ENCODE measurements at regions not wholly inside any gene's neighbourhood (a gene's known extent, or its start where the extent isn't known, plus 50 kb on each side); places are given as distances from the start of the nearest gene placed in this dataset.
"Not testable (repeated sequence)": the region's sequence is repeated elsewhere in the genome, so short reads cannot be mapped to it uniquely, and the experiment has no call there.

GRCh38 chr18:35836932-35837331, 135.5 kb upstream of the RMP24 start:
- no peaks in the 10 kb centered on the region for H3K4me1 Mint-ChIP-seq
- no peak for DNase-seq
- no peak overlapping the region for H3K4me3 Mint-ChIP-seq
- peaks cover 3% of the 10 kb centered on the region for H3K27me3 Mint-ChIP-seq
- no peak overlapping the region for H3K27ac Mint-ChIP-seq
- H3K36me3 Mint-ChIP-seq (ENCODE audit: low read depth) = no peaks in the 10 kb centered on the region
- POLR2A ChIA-PET = no interaction called here
- CTCF ChIA-PET = no interaction called here
- peaks cover 12% of the 10 kb centered on the region for H3K9me3 Mint-ChIP-seq

GRCh38 chr18:35837922-35838496, 134.5 kb upstream of the RMP24 start:
- H3K27ac Mint-ChIP-seq = no peak overlapping the region
- CTCF ChIA-PET = no interaction called here
- peaks cover 3% of the 10 kb centered on the region for H3K27me3 Mint-ChIP-seq
- H3K4me1 Mint-ChIP-seq = no peaks in the 10 kb centered on the region
- POLR2A ChIA-PET = no interaction called here
- H3K4me3 Mint-ChIP-seq = no peak overlapping the region
- peaks cover 2% of the 10 kb centered on the region for H3K9me3 Mint-ChIP-seq
- DNase-seq = no peak
- no peaks in the 10 kb centered on the region for H3K36me3 Mint-ChIP-seq (ENCODE audit: low read depth)

GRCh38 chr18:35841283-35841682, 131.2 kb upstream of the RMP24 start:
- ChIA-PET POLR2A (no interaction called here), CTCF (no interaction called here)
- Mint-ChIP-seq H3K4me1 (no peaks in the 10 kb centered on the region), H3K27me3 (peaks cover 8% of the 10 kb centered on the region), H3K4me3 (no peak overlapping the region), H3K27ac (no peak overlapping the region), H3K9me3 (no peaks in the 10 kb centered on the region), H3K36me3 (ENCODE audit: low read depth) (no peaks in the 10 kb centered on the region)
- DNase-seq = no peak

- Mint-ChIP-seq H3K4me3 (no peak overlapping the region), H3K9me3 (no peaks in the 10 kb centered on the region), H3K36me3 (ENCODE audit: low read depth) (no peaks in the 10 kb centered on the region), H3K27ac (no peak overlapping the region), H3K4me1 (no peaks in the 10 kb centered on the region), H3K27me3 (peaks cover 8% of the 10 kb centered on the region)
- ChIA-PET POLR2A (no interaction called here), CTCF (no interaction called here)
- no peak for DNase-seq
Measured at GRCh38 chr18:35842536-35842935, 129.9 kb upstream of the RMP24 start.

- H3K4me1 Mint-ChIP-seq; H3K36me3 Mint-ChIP-seq (ENCODE audit: low read depth); H3K27me3 Mint-ChIP-seq; H3K9me3 Mint-ChIP-seq; H3K4me3 Mint-ChIP-seq; DNase-seq; POLR2A ChIA-PET; CTCF ChIA-PET; H3K27ac Mint-ChIP-seq: not testable (repeated sequence)
Measured at GRCh38 chr18:35848321-35848720, 124.2 kb upstream of the RMP24 start.

- H3K27me3 Mint-ChIP-seq; H3K36me3 Mint-ChIP-seq (ENCODE audit: low read depth); CTCF ChIA-PET; H3K4me1 Mint-ChIP-seq; H3K9me3 Mint-ChIP-seq; H3K27ac Mint-ChIP-seq; POLR2A ChIA-PET; H3K4me3 Mint-ChIP-seq; DNase-seq: not testable (repeated sequence)
Measured at GRCh38 chr18:35849241-35849640, 123.2 kb upstream of the RMP24 start.

- H3K27me3 Mint-ChIP-seq = peaks cover 4% of the 10 kb centered on the region
- no peak for DNase-seq
- no peak overlapping the region for H3K27ac Mint-ChIP-seq
- no peaks in the 10 kb centered on the region for H3K36me3 Mint-ChIP-seq (ENCODE audit: low read depth)
- H3K4me3 Mint-ChIP-seq = no peak overlapping the region
- CTCF ChIA-PET = no interaction called here
- POLR2A ChIA-PET = no interaction called here
- no peaks in the 10 kb centered on the region for H3K4me1 Mint-ChIP-seq
- H3K9me3 Mint-ChIP-seq = no peaks in the 10 kb centered on the region
Measured at GRCh38 chr18:35851286-35851970, 121.1 kb upstream of the RMP24 start.

- ChIA-PET POLR2A (no interaction called here), CTCF (no interaction called here)
Measured at GRCh38 chr18:35852786-35853185, 119.7 kb upstream of the RMP24 start.

GRCh38 chr18:35854095-35854494, 118.4 kb upstream of the RMP24 start:
- Mint-ChIP-seq H3K4me3 (no peak overlapping the region), H3K27me3 (peaks cover 4% of the 10 kb centered on the region), H3K36me3 (ENCODE audit: low read depth) (no peaks in the 10 kb centered on the region), H3K27ac (no peak overlapping the region), H3K4me1 (no peaks in the 10 kb centered on the region), H3K9me3 (no peaks in the 10 kb centered on the region)
- DNase-seq = no peak
- ChIA-PET CTCF (no interaction called here), POLR2A (no interaction called here)

More at GRCh38 chr18:35852786-35853185, 119.7 kb upstream of the RMP24 start:
- H3K9me3 Mint-ChIP-seq = no peaks in the 10 kb centered on the region
- no peak for DNase-seq
- no peak overlapping the region for H3K4me3 Mint-ChIP-seq
- H3K27me3 Mint-ChIP-seq = peaks cover 4% of the 10 kb centered on the region
- H3K36me3 Mint-ChIP-seq (ENCODE audit: low read depth) = no peaks in the 10 kb centered on the region
- H3K4me1 Mint-ChIP-seq = no peaks in the 10 kb centered on the region
- H3K27ac Mint-ChIP-seq = no peak overlapping the region

- Mint-ChIP-seq H3K36me3 (ENCODE audit: low read depth) (no peaks in the 10 kb centered on the region), H3K27ac (no peak overlapping the region), H3K4me3 (no peak overlapping the region), H3K4me1 (no peaks in the 10 kb centered on the region), H3K9me3 (no peaks in the 10 kb centered on the region), H3K27me3 (peaks cover 4% of the 10 kb centered on the region)
- POLR2A ChIA-PET = no interaction called here
- CTCF ChIA-PET = no interaction called here
- DNase-seq = no peak
Measured at GRCh38 chr18:35856178-35856577, 116.3 kb upstream of the RMP24 start.

- H3K4me3 Mint-ChIP-seq; CTCF ChIA-PET; H3K27ac Mint-ChIP-seq; POLR2A ChIA-PET; DNase-seq; H3K27me3 Mint-ChIP-seq; H3K4me1 Mint-ChIP-seq; H3K36me3 Mint-ChIP-seq (ENCODE audit: low read depth); H3K9me3 Mint-ChIP-seq: not testable (repeated sequence)
Measured at GRCh38 chr18:35856721-35857120, 115.8 kb upstream of the RMP24 start.

- POLR2A ChIA-PET; H3K36me3 Mint-ChIP-seq (ENCODE audit: low read depth); CTCF ChIA-PET: not testable (repeated sequence)
Measured at GRCh38 chr18:35857581-35857980, 114.9 kb upstream of the RMP24 start.

GRCh38 chr18:35861367-35862118, 110.9 kb upstream of the RMP24 start:
- Mint-ChIP-seq H3K4me3 (no peak overlapping the region), H3K36me3 (ENCODE audit: low read depth) (no peaks in the 10 kb centered on the region), H3K9me3 (no peaks in the 10 kb centered on the region), H3K4me1 (peaks cover 3% of the 10 kb centered on the region), H3K27me3 (no peaks in the 10 kb centered on the region), H3K27ac (no peak overlapping the region)
- POLR2A ChIA-PET = no interaction called here
- CTCF ChIA-PET = no interaction called here
- no peak for DNase-seq

More at GRCh38 chr18:35857581-35857980, 114.9 kb upstream of the RMP24 start:
- not testable (repeated sequence) for H3K4me1 Mint-ChIP-seq, H3K9me3 Mint-ChIP-seq, DNase-seq, H3K27ac Mint-ChIP-seq, H3K27me3 Mint-ChIP-seq, H3K4me3 Mint-ChIP-seq

- Mint-ChIP-seq H3K4me1 (peaks cover 3% of the 10 kb centered on the region), H3K36me3 (ENCODE audit: low read depth) (no peaks in the 10 kb centered on the region), H3K4me3 (no peak overlapping the region), H3K9me3 (no peaks in the 10 kb centered on the region), H3K27me3 (no peaks in the 10 kb centered on the region), H3K27ac (no peak overlapping the region)
- POLR2A ChIA-PET = no interaction called here
- DNase-seq = no peak
- CTCF ChIA-PET = no interaction called here
Measured at GRCh38 chr18:35862119-35862640, 110.3 kb upstream of the RMP24 start.

Measured in activated CD4-positive, alpha-beta memory T cell treated with anti-CD3 and anti-CD28 coated beads, Interleukin-2, amount 10 ng/mL, durations not matched to agents 7 days and 5 days (primary cell).